ENCODE measurements at regions not wholly inside any gene's neighbourhood (a gene's known extent, or its start where the extent isn't known, plus 50 kb on each side); places are given as distances from the start of the nearest gene placed in this dataset.

- H4K20me1 ChIP-seq (ENCODE audit: insufficient read depth), result no peaks in the 10 kb centered on the region
- no peak overlapping the region for H2AFZ ChIP-seq
- no peaks in the 10 kb centered on the region for H3K79me2 ChIP-seq (ENCODE audit: insufficient read depth)
- WGBS, 2 experiments (ENCODE audit: low coverage in 1 of 2, low lambda C conversion rate in 2 of 2, missing lambda C conversion rate in 2 of 2), result 44 to 56% methylated on average over 1 of the region's 1 CpG
- H3F3A ChIP-seq (ENCODE audit: insufficient read depth), result no peaks in the 10 kb centered on the region
- H3K9me2 ChIP-seq (ENCODE audit: insufficient read depth), result no peaks in the 10 kb centered on the region
- H3K9ac ChIP-seq, result no peak overlapping the region
- no peaks in the 10 kb centered on the region for H3K4me1 ChIP-seq (ENCODE audit: insufficient read depth)
- no peaks in the 10 kb centered on the region for H3K9me3 ChIP-seq (ENCODE audit: low read depth)
- no peak overlapping the region for H3K4me2 ChIP-seq (ENCODE audit: unreplicated experiment)
- no peak for DNase-seq
- no peak overlapping the region for H3K4me3 ChIP-seq
- H3K36me3 ChIP-seq (ENCODE audit: low read depth), result no peaks in the 10 kb centered on the region
- TF ChIP-seq EZH2phosphoT487 (IDR thresholded peaks at IDR 0.05; ENCODE audit: insufficient read depth, low read depth) (no peak), EZH2 (IDR thresholded peaks at IDR 0.05; ENCODE audit: insufficient read depth, poor library complexity, severe bottlenecking) (no peak)
- no peak overlapping the region for H3K27ac ChIP-seq
- in situ Hi-C loops (cut with MboI), result no loop called here
- H3K27me3 ChIP-seq (replicated peaks; ENCODE audit: insufficient read depth), result no peaks in the 10 kb centered on the region
Observed at GRCh38 chr16:59320657-59321056, 586.5 kb upstream of the GOT2 start.

DNA sequence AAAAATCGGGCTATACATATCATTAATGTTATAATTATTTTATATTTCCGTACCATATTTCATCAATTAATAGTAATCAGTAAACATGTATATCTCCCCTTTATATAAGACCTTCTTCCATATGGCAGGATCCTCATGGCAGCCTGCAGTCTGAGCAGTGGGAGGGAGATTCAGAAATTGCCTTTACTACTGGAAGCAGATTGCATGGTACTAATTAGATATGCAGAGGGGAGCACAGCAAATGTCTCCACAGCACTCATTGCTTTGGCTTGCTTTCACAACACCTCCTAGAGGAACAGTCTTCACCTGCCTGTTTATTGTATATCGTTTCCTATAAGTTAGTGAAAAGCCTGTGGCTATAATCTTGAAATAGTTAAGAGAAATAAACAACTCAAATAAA lies 585.8 kb upstream of the GOT2 start:
- Histone ChIP-seq H3K36me3 (ENCODE audit: low read depth) (no peaks in the 10 kb centered on the region), H3K79me2 (ENCODE audit: insufficient read depth) (no peaks in the 10 kb centered on the region), H4K20me1 (ENCODE audit: insufficient read depth) (no peaks in the 10 kb centered on the region), H2AFZ (no peak overlapping the region), H3K4me3 (no peak overlapping the region), H3K9me3 (ENCODE audit: low read depth) (no peaks in the 10 kb centered on the region), H3F3A (ENCODE audit: insufficient read depth) (no peaks in the 10 kb centered on the region), H3K27ac (no peak overlapping the region), H3K4me2 (ENCODE audit: unreplicated experiment) (no peak overlapping the region), H3K27me3 (replicated peaks; ENCODE audit: insufficient read depth) (no peaks in the 10 kb centered on the region), H3K9me2 (ENCODE audit: insufficient read depth) (no peaks in the 10 kb centered on the region), H3K4me1 (ENCODE audit: insufficient read depth) (no peaks in the 10 kb centered on the region), H3K9ac (no peak overlapping the region)
- no peak for DNase-seq
- 10 to 26% methylated on average over 3 of the region's 3 CpGs for WGBS, 2 experiments (ENCODE audit: low coverage in 1 of 2, low lambda C conversion rate in 2 of 2, missing lambda C conversion rate in 2 of 2)
- in situ Hi-C loops (cut with MboI), result no loop called here
- TF ChIP-seq EZH2phosphoT487 (IDR thresholded peaks at IDR 0.05; ENCODE audit: insufficient read depth, low read depth) (no peak), EZH2 (IDR thresholded peaks at IDR 0.05; ENCODE audit: insufficient read depth, poor library complexity, severe bottlenecking) (no peak)

- Histone ChIP-seq H3K79me2 (ENCODE audit: insufficient read depth) (no peaks in the 10 kb centered on the region), H3K4me3 (no peak overlapping the region), H3K9ac (no peak overlapping the region), H2AFZ (no peak overlapping the region), H3K4me1 (ENCODE audit: insufficient read depth) (no peaks in the 10 kb centered on the region), H3F3A (ENCODE audit: insufficient read depth) (no peaks in the 10 kb centered on the region), H3K4me2 (ENCODE audit: unreplicated experiment) (no peak overlapping the region), H3K36me3 (ENCODE audit: low read depth) (no peaks in the 10 kb centered on the region), H3K9me3 (ENCODE audit: low read depth) (no peaks in the 10 kb centered on the region), H4K20me1 (ENCODE audit: insufficient read depth) (no peaks in the 10 kb centered on the region), H3K27me3 (replicated peaks; ENCODE audit: insufficient read depth) (no peaks in the 10 kb centered on the region), H3K9me2 (ENCODE audit: insufficient read depth) (no peaks in the 10 kb centered on the region), H3K27ac (no peak overlapping the region)
- in situ Hi-C loops (cut with MboI), result no loop called here
- WGBS, 2 experiments (ENCODE audit: low coverage in 1 of 2, low lambda C conversion rate in 2 of 2, missing lambda C conversion rate in 2 of 2), result 24 to 27% methylated on average over 4 of the region's 4 CpGs
- TF ChIP-seq EZH2phosphoT487 (IDR thresholded peaks at IDR 0.05; ENCODE audit: insufficient read depth, low read depth) (no peak), EZH2 (IDR thresholded peaks at IDR 0.05; ENCODE audit: insufficient read depth, poor library complexity, severe bottlenecking) (no peak)
- no peak for DNase-seq
Observed at GRCh38 chr16:59305850-59306249, 571.7 kb upstream of the GOT2 start.

DNA sequence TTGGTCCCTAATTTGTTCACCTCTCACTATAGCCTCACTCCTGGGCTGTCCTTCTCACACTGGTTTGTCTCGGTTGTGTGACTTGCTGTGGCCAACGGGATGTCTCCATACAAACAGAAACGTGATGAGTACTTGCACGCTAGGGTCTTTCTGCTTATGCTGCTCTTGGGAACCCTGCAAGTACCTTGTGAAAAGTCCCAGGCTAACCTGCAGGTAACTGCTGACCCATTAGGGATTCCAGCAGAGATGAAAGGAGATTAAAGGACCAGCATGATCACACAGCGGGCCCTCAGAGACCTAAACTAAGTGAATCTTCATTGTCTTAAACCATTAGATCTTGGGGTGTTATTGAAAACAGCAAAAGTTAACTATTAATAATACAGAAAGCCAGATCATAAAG lies 562.8 kb upstream of the GOT2 start:
- Histone ChIP-seq H3K36me3 (ENCODE audit: low read depth) (no peaks in the 10 kb centered on the region), H3K27ac (no peak overlapping the region), H3K4me3 (no peak overlapping the region), H4K20me1 (ENCODE audit: insufficient read depth) (no peaks in the 10 kb centered on the region), H3K27me3 (replicated peaks; ENCODE audit: insufficient read depth) (no peaks in the 10 kb centered on the region), H3K4me2 (ENCODE audit: unreplicated experiment) (no peak overlapping the region), H3K9ac (no peak overlapping the region), H3K4me1 (ENCODE audit: insufficient read depth) (no peaks in the 10 kb centered on the region), H2AFZ (no peak overlapping the region), H3F3A (ENCODE audit: insufficient read depth) (no peaks in the 10 kb centered on the region), H3K79me2 (ENCODE audit: insufficient read depth) (no peaks in the 10 kb centered on the region), H3K9me2 (ENCODE audit: insufficient read depth) (no peaks in the 10 kb centered on the region), H3K9me3 (ENCODE audit: low read depth) (no peaks in the 10 kb centered on the region)
- DNase-seq, result no peak
- in situ Hi-C loops (cut with MboI), result no loop called here
- TF ChIP-seq EZH2 (IDR thresholded peaks at IDR 0.05; ENCODE audit: insufficient read depth, poor library complexity, severe bottlenecking) (no peak), EZH2phosphoT487 (IDR thresholded peaks at IDR 0.05; ENCODE audit: insufficient read depth, low read depth) (no peak)
- WGBS, 2 experiments (ENCODE audit: low coverage in 1 of 2, low lambda C conversion rate in 2 of 2, missing lambda C conversion rate in 2 of 2), result 12 to 14% methylated on average over 5 of the region's 5 CpGs
